Activated CD4-positive, alpha-beta T cell treated with anti-CD3 and anti-CD28 coated beads, Interleukin-2, amount 50 U/mL, for 4 hours (primary cell): ENCODE measurements at regions not wholly inside any gene's neighbourhood (a gene's known extent, or its start where the extent isn't known, plus 50 kb on each side); places are given as distances from the start of the nearest gene placed in this dataset.

Source experiments
- DNase-seq, 2 experiments: peaks; one replicate each; pipeline ENCODE4 v3.0.0-alpha.2; 2020

DNA sequence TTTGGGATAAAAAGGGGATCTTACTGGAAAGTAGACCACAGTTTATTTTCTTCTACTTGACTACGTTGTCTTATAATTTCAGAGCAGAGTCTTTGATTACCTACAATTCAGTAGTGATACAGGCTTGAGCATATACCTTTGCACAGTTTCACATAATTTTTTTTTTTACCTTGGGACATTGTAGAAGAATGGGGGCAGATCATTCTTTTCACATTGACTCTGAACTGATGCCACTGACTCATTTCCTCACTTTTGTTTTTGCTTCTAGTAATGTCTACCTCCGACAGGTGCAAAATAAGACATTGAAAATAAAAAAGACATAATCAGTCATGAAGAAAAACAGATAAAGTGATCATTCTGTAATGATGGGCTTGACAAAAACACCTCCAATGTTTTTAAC is 688.3 kb upstream of the CHORDC1 start:
- no peak for DNase-seq

DNA sequence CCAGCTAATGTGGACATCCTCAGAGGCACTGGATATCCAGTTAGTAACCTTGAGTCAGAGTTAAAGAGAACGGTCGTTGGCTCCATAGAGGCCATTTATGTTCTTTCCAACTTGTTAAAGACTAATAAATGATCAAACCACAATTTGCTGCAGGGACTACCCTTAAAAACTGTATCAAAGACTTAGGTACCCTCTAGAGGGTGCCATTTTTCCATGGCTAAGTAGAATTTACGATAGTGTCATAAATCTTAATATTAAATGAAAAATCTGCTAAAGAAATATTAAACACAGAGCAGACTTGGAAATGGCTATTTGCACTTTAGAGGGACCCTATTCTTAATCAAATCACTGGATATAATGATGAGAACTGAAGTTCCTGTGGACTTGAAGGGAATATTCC is 685.2 kb upstream of the CHORDC1 start:
- no peak for DNase-seq

DNA sequence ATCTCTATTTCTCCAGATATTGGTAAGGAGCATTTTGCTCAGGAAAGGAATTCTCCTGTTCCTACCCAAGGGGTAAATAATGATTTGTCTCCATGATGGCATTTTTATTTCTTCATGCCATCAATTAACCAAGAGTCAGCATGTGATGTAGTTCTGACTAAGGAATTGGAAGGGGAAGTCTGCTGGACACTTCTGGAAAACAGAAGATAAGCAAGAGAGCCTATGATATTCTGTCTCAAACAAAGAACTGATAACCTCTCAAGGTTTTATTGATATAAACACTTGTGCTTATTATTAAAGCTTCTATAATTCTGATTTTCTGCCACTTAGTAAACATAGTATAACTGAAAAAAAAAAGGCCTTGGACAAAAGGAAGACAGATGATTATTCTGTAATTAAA is 673.0 kb upstream of the CHORDC1 start:
- no peak for DNase-seq

DNA sequence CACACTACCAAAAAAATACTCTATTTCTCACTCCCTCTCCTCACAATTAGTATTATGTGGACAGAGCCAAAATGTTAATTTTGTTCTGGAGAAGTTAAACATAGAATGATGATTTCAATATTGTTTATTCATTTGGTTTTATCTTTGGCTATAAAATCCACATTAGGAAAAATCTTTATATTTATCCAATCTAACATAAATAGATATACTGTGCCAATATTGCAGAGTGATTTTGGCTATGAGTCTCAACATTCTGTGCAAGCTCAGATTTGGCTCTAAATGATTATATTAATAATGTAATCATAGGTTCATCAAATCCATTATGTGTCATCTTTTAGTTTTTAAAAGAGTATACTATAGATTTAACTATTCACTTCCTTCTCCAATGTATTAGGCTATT is 667.5 kb upstream of the CHORDC1 start:
- no peak for DNase-seq

DNA sequence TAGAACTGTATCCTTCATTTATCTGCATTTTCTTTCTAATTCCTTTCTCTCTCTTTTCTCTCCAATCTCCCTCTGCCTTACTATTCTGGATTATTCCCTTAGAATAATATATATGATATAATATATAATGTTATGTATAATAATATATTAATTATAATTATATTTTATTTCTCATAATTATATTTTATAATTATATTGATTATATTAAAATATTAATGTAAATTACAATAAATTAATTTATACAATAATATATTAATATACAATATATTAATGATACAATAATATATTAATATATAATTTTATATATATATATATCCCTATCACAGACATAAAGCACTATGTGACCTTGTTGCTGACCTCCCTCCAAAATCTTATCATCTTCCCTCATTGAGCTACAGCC is 661.3 kb upstream of the CHORDC1 start:
- no peak for DNase-seq

DNA sequence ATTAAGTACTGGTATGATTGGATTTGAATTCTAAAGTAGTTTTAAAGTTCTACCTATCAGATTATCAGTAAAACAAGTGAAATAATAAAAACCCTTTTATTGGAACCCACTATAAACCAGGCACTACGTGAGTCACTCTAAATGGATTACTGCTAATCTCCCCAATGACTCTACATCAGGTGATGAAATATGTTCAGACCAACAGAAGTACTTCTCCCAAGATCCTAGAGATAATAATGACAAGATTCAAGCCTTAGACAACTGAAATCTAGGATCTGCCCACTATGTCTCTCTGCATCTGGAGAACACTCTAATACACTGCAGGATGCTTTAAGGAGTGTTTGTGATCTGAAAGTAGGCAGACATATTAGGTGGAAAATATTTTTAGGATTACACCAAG is 652.1 kb upstream of the CHORDC1 start:
- no peak for DNase-seq

DNA sequence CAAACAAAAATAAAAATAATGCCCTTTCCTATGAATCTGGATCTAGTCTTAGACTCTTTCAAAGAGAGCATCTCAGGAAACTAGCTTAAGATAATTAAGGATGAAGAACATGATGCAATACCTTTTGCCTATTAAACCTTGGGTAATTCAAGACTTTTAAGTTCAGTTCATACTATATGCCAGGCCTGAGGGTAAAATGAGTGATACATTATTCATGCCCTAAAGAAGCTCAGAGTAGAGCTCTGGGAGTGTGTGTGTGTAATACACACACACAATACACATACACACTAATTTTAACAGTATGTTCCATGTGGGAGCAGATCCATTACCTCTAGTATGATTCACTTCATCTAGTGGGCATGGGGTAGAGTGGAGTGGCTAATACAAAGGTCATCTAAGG is 651.4 kb upstream of the CHORDC1 start:
- DNase-seq: no peak

DNA sequence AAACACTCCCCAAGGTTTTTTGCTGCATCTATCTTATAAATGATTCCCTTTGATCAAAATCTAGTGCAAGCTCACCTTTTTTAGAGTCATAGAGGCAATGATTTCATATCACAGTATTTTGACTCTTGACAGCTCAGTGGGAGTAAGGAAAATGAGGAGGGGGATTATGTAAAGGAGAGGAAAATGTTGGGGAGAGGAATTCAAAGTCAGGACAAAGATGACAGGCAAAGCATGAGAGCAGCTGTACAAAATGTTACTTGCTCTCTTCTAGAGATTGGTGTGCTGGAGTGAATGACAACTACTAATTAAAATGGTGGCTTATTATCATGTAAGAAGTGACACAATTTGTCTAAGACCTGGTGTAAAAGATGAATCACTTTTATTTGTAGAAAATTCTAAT is 644.6 kb upstream of the CHORDC1 start:
- no peak for DNase-seq

DNA sequence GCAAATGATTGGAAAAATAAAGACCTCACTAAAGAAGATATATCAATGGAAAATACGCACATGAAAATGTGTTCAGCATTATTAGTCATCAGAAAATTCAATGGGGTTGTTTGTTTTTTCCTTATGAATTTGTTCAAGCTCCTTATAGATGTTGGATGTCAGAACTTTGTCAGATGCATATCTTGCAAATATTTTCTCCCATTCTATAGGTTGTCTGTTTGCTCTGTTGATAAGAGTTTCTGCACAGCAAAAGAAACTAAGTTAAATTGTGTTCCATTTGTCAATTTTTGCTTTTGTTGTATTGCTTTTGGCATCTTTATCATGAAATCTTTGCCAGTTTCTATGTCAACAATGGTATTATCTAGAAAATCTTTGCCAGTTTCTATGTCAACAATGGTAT is 633.9 kb upstream of the CHORDC1 start:
- no peak for DNase-seq

DNA sequence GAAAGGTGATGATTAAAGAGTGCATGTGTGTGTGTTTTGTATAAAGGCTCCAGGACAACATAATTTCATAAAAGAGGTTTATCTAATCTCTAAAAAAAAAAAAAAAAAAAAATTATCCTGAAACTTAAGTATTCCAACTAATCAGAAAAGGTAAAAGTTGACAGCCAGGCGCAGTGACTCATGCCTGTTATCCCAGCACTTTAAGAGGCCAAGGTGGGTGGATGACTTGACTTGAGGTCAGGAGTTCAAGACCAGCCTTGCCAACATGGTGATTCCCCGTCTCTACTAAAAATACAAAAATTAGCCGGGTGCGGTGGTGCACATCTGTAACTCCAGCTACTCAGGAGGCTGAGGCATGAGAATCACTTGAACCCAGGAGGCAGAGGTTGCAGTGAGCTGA is 632.7 kb upstream of the CHORDC1 start:
- DNase-seq: no peak

DNA sequence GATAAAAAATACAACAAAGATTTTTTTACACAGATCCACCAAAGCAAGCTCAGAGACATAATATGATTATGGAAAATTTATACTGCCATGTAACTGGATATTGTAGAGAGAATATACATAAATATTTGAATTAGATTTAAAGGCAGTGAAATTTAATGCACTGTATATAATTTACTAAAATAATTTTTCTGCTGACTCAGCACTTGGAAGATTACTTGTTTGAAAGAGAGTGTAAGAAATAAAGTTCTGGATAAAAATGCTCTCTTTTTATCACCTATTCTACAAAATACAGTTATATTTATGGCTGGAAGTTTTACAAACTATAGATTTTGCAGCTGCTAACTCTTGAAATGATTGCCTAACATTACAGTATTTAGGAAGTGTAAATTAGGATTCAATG is 628.3 kb upstream of the CHORDC1 start:
- DNase-seq: no peak

DNA sequence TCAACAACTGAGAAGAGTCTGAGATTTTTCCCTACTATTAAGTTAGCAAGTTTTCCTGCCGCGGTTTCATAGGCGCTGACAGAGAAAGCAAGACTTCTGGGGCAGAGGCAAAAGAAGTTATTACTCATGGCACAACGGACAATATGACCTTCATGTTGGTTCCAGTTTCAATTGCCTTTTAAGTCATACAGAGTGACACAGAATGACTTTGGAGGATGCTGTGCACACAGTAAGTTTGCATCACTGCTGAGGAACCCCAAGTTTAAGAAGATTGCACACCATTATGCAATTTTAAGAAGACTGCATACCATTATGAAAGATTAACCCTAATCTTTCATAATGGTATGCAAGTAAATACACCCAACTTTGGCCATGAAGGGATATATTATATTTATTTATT is 626.5 kb upstream of the CHORDC1 start:
- no peak for DNase-seq

DNA sequence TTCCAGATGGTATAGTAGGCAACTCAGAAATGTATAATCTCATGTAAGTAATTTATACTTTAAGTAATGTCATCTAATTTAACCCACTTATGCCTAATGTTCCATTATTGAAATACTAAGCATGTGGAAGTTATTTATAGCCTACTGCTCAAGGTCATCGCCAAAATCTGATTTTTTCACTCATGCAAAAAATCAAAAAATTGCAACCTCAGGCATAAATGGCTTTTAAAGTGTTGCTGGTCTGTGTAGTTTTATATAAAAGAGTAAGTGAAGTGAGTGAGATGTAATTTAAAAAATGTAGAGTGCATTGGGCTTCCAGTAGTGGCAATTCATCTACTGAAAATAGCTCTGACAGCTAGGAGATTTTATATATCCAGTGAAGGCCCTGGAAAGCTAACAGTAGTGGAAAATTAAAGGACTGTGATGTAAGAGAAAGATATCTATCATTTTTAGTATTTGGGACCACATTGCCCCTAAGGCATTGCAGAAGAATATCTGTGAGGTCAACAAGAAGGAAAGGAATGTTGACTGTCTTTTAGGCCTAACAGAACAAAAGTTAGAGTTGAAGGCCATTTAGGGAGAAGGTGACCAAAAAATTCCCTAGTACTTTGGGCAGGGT is 624.5 kb upstream of the CHORDC1 start:
- DNase-seq: no peak

DNA sequence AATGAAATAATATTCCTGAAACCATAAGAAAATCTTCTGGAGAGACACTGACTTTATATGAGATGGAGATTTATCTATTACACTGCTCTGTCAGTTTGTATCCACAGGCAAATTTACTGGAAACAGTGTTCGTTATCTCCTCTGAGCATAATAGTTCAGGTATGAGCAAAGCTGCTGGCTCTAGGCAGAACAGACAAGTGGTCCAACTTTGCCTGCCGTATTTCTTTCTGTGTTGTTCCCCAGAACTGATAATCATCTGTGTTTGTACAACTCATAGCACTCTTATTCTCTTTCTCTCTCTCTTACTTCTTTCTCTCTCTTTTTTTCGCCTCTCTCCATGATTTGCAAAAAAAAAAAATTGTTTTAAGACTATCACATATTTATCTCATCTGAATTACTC is 623.8 kb upstream of the CHORDC1 start:
- no peak for DNase-seq

DNA sequence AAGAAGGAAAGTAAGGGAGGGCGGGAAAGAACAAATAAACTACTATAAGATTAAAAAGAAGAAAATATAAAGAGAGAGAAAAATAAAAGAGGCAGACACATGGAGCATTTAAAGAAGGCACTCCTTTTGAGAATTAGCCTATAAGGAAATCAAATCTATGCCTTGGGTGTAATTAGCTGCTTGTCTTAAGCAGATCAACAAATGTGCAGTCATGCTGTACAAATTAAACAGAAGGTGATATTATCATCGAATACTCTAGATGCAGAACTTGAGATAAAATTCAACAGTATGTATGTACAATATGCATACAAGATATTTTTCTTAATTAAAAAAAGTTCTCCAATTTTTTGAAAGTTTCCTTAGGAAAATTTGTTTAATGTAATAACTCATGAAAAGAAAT is 623.0 kb upstream of the CHORDC1 start:
- no peak for DNase-seq

DNA sequence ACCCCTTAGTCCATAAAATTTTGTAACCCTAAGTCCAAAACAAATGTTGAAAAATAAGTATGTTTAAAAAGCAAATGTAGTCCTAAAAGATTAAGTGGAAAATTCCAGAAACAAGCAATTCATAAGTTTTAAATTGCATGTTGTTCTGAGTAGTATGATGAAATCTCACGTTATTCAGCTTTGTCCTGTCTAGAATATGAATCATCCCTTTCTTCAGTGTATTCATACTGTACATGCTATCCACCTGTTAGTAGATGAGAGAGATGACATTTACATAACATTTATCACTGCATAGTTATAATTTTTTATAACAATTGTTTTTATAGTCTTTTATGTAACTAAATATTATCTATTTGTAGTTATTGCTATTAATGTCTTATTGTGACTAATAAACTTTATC is 622.3 kb upstream of the CHORDC1 start:
- no peak for DNase-seq

DNA sequence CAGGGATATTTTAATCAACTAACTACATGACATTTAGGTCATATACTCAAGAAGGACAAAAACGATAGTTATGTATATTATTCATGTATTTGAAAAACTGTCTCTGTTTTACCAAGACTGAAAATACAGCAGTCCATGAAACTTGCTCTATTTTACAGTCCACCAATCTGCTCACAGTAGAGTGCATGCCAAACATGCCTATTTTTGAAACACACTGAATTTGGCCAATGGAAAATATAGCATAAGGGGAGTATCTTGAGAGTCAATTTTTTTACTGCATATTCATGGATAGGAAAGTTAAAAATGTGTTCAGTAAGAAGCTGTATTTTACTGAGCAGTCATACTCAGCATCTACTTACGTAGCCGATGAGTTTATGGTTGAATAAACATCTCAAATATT is 621.2 kb upstream of the CHORDC1 start:
- no peak for DNase-seq

DNA sequence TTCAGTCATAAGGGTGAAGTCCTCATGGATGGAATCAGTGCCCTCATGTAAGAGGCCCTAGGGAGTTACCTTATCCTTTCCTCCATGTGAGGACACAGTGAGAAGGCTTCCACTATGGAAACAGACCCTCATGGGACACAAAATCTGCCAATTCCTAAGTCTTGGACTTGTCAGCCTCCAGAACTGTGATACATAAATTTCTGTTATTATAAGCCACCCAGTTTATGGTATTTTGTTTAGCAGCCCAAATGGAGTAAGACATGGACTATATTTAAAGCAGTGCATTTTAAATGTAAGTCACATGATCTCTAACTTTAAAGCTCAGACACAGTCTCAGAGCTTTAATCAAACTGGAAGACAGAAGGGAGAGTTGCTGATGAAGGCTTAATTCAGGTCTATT is 619.8 kb upstream of the CHORDC1 start:
- DNase-seq: no peak

DNA sequence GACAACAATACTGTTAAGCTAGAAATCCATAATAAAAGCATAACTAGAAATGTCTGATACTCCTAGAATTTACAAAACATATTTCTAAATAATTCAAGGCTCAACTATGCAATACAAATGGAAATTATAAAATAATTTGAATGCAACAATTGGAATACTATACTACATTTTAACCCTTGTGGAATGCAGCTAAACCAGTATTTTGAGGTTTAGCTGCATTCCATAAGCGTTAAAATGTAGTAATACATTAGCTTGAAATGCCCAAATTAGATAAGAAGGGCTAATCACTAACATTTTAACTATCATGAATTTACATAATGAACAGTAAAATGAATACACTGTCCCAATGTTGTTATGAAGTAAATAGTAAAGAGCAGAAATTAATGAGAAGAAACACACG is 617.2 kb upstream of the CHORDC1 start:
- DNase-seq: no peak

DNA sequence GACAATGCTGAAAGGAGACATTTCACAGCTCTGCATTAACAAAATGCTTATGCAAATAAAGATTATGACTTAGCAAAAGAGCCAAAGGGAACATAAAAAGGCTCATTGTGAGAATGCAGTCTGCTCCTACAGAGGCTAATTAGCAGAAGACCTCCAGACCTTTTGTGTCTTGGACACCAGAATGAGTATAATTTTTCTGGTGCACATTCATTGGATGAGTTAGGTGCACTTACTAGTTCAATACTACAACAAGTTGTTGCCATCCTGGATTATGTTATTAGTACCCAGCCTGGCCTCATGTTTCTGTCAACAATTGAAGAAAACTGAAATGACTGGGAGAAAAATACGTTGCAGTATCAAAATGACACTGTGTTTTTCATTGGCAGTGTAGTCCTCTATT is 613.2 kb upstream of the CHORDC1 start:
- no peak for DNase-seq

DNA sequence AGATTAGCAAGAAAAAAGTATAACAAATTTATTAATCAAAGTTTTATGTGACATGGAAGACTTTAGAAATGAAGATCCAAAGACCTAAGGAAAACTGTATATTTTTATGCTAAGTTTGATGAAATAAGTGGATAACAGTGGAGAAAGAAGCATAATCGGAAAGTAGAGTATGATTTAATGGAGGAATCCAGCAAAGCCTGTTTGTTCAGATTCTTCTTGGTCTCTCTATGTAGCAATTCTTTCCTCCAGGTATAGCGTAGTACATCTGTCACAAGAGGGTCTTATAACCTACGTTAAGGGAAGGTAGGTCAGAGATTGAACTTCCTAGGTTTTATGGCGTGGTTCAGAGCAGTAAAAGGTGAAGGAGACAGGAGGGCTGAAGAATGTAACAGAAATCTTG is 600.6 kb upstream of the CHORDC1 start:
- DNase-seq: no peak

DNA sequence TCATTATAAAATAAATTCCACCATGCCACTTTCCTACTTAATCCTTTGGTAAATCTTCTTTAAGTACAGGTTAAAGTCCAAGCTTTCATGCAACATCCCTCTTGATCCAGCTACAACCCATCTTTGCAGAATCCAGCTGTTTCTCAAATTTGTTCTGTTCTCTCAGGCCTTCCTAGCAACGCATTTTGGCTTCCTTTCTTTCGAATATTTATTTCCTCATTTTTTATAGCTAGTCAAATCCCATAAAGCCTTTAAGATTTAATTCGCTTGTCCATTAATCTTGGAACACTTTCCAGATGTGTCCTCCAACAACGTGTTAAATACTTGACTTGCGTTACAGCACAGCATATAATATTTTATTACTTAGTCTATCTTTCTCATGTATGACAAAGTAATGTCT is 600.1 kb upstream of the CHORDC1 start:
- DNase-seq: no peak

DNA sequence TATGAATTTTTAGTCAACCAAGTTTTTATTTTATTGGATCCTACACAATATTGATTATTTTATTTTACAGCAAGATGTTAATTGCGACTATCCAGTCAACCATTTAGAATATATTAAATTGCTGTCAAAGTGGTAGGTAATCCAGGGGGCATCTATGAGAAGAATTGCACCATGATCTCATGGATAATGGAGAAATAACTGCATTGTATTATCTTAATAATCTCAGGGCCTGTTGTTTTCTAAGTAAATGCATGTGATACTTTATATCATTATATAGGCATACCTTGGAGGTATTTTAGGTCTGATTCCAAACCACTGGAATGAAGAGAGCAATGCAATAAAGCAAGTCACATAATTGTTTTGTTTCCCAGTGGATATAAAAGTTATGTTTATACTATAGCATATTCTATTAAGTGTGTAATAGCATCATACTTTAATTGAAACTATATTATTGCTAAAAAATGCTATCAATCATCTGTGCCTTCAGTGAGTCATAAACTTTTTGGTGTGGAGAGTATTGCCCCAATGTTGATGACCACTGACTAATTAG is 595.4 kb upstream of the CHORDC1 start:
- no peak for DNase-seq

DNA sequence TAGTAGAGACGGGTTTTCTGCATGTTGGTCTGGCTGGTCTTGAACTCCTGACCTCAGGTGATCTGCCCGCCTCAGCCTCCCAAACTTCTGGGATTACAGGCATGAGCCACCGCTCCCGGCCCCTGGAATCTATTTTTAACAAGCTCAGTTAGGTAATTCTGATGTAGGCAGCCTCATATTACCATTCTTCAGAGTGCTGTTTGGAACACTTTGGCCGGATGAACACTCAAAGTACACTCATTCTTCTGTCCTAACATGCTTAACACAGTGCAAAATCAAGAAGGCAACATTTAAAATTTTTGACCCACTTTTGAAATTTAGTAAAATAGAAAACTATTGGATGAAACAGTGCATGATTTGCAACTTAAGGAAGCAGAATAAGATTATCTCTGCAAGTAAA is 586.7 kb upstream of the CHORDC1 start:
- no peak for DNase-seq

DNA sequence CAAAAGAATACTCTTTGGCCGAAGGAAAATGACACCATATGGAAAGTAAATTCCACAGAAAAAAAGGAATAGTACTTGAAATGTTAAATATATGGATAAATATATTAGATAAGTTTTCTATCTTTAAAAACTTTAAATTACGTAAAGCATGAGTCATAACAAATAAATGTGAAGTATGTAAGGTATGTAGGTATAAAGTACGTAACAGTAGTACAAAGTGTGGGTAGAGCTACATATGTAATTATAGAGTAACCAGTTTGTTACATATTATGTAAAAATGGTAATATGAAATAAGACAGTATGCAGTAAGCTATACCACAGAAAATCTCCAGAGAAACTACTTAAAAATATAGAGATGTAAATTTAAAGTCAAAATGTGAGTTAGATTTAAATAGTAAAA is 582.3 kb upstream of the CHORDC1 start:
- no peak for DNase-seq

DNA sequence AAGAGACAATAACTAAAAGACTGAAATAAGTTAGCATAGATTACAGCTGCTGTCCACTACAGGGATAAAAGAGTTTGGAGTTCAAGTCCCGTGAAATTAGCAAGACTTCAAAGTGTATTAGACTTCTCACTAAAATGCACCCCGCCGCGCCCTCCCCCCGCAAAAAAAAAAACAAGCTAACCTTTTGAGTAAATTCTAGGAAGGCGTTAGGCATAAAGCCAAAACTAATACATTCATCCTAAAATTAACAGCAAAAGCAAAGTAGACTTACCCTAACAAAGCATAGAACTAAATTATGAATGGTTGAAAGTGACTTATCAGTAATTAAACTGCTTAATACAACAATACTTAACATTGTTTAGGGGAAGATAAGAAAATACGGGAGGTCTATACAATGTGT is 581.0 kb upstream of the CHORDC1 start:
- no peak for DNase-seq
